K562 (cell line): ENCODE measurements at regions not wholly inside any gene's neighbourhood (a gene's known extent, or its start where the extent isn't known, plus 50 kb on each side); places are given as distances from the start of the nearest gene placed in this dataset.

Experiments
- ATAC-seq: fragments of 200-7000 bp; cut with Tn5 transposase; 3 replicates; pipeline ENCODE4 v1.9.1; 2020; ENCODE audit warnings: moderate library complexity
- BruUV-seq: library from RNA; stranded (reverse); fragments of 400-500 nt; replicated peaks from 2 replicates; lab custom pipeline; 2021; lab: Mats Ljungman, UMichigan
- CTCF ChIA-PET: fragments of 300-600 bp; formaldehyde crosslinking; extraction: SDS; loops from one replicate; lab custom pipeline; 2021; ENCODE audit warnings: low intra/inter-chr PET ratio; lab: Yijun Ruan, JAX
- POLR2A ChIA-PET: fragments of 300-600, 350-650 bp; sonication (Branson Sonifier 250); formaldehyde crosslinking; extraction: SDS; loops from one replicate; lab custom pipeline; 2021; ENCODE audit warnings: antibody characterized with exemption, inconsistent platforms; lab: Yijun Ruan, JAX
- DNase-seq, 4 experiments: peaks; one replicate each; pipeline versions ENCODE4 v3.0.0 to v3.0.0-alpha.2; 2011 to 2018; ENCODE audit warnings: low spot score in 3 of 4, mixed read lengths in 3 of 4; ENCODE audit errors: extremely low read depth in 1 of 4
- FAIRE-seq: peaks from 2 replicates; lab custom pipeline; 2011; peaks lifted over from hg19 to GRCh38; lab: Jason Lieb, UNC
- H2AFZ ChIP-seq: 2 replicates; pipeline ENCODE4 v1.6.0; 2011; ENCODE audit warnings: low read depth, low read length, control low read depth, inconsistent platforms
- H3K27ac ChIP-seq: fragments of 200-600 bp; 3 replicates; pipeline ENCODE4 v1.8.0; 2011; ENCODE audit warnings: low read depth, mild to moderate bottlenecking, control low read depth, inconsistent platforms, low read length, moderate library complexity, mixed read lengths; ENCODE audit errors: extremely low read depth
- H3K27me3 ChIP-seq, 2 experiments: fragments of 300-600 bp in 1 of 2; 2 replicates in 1 of 2; 3 replicates in 1 of 2; pipeline versions ENCODE4 v1.6.0 to v1.8.0; 2011; ENCODE audit warnings: inconsistent platforms in 2 of 2, low read length in 2 of 2, mild to moderate bottlenecking in 1 of 2, mixed read lengths in 1 of 2, moderate library complexity in 1 of 2; ENCODE audit not compliant: control insufficient read depth in 2 of 2, insufficient read depth in 2 of 2
- H3K36me3 ChIP-seq: fragments of 300-600 bp; 3 replicates; pipeline ENCODE4 v1.8.0; 2011; ENCODE audit warnings: mild to moderate bottlenecking, low read length, inconsistent platforms; ENCODE audit not compliant: control insufficient read depth, insufficient read depth
- H3K4me1 ChIP-seq, 2 experiments: fragments of 200-600 bp in 1 of 2; replicated peaks in 1 of 2; 2 replicates in 1 of 2; 3 replicates in 1 of 2; pipeline versions ENCODE4 v1.5.1 to v1.8.0; 2011; ENCODE audit warnings: inconsistent platforms in 2 of 2, low read length in 2 of 2, mild to moderate bottlenecking in 1 of 2, mixed read lengths in 1 of 2, moderate library complexity in 1 of 2; ENCODE audit not compliant: control insufficient read depth in 2 of 2, insufficient read depth in 2 of 2
- H3K4me2 ChIP-seq: 2 replicates; pipeline ENCODE4 v1.6.1; 2011; ENCODE audit warnings: low read length, control low read depth, inconsistent platforms, mixed read lengths; ENCODE audit not compliant: insufficient read depth
- H3K4me3 ChIP-seq: fragments of 200-600 bp; sonication (generic), shearing (Covaris generic); 2 replicates; pipeline ENCODE4 v1.5.1; 2016; ENCODE audit warnings: control low read depth, inconsistent platforms
- H3K79me2 ChIP-seq: fragments of 200-600 bp; 3 replicates; pipeline ENCODE4 v1.8.0; 2011; ENCODE audit warnings: low read length, inconsistent platforms; ENCODE audit not compliant: control insufficient read depth, insufficient read depth
- H3K9ac ChIP-seq, 2 experiments: 2 replicates each; pipeline versions ENCODE4 v1.6.0 to v1.6.1; 2011; ENCODE audit warnings: low read depth in 2 of 2, low read length in 2 of 2, control low read depth in 1 of 2, inconsistent platforms in 1 of 2, mild to moderate bottlenecking in 1 of 2, mixed read lengths in 1 of 2; ENCODE audit not compliant: insufficient read depth in 1 of 2
- H3K9me1 ChIP-seq: one replicate; pipeline ENCODE4 v1.6.0; 2011; ENCODE audit warnings: inconsistent platforms, mild to moderate bottlenecking, low read length, moderate library complexity; ENCODE audit not compliant: control insufficient read depth, insufficient read depth
- H3K9me3 ChIP-seq: replicated peaks from 2 replicates; pipeline ENCODE4 v1.5.1; 2011; ENCODE audit warnings: low read depth, low read length, inconsistent platforms; ENCODE audit not compliant: control insufficient read depth, insufficient read depth
- H4K20me1 ChIP-seq: replicated peaks from 2 replicates; pipeline ENCODE4 v1.6.1; 2011; ENCODE audit warnings: low read length, inconsistent platforms, mixed read lengths; ENCODE audit not compliant: control insufficient read depth, insufficient read depth
- ADNP ChIP-seq: fragments of 200-800 bp; sonication (Bioruptor generic); IDR thresholded peaks from 2 replicates; pipeline ENCODE4 v1.6.1; 2016; ENCODE audit warnings: missing genetic modification characterization, missing compliant biosample characterization
- BRF1 ChIP-seq: IDR thresholded peaks from 3 replicates; pipeline ENCODE4 v1.6.1; 2011; ENCODE audit warnings: borderline replicate concordance, mild to moderate bottlenecking; ENCODE audit not compliant: insufficient read length; ENCODE audit errors: extremely low read depth
- CHD2 ChIP-seq: IDR thresholded peaks from 2 replicates; pipeline ENCODE4 v1.6.1; 2011; ENCODE audit warnings: low read depth, low read length
- FUS ChIP-seq: fragments of 200-400 bp; formaldehyde crosslinking; optimal IDR thresholded peaks from 2 replicates; pipeline ENCODE3; 2017; ENCODE audit warnings: low read depth, low read length
- HDAC2 ChIP-seq: fragments of 450-650 bp; IDR thresholded peaks from 2 replicates; pipeline ENCODE4 v1.6.1; 2016; ENCODE audit warnings: mild to moderate bottlenecking
- HOXB6 ChIP-seq: fragments of 250-450 bp; sonication (Bioruptor Pico); IDR thresholded peaks from 2 replicates; pipeline ENCODE4 v1.5.1; 2022; ENCODE audit warnings: mild to moderate bottlenecking, borderline replicate concordance
- KDM5B ChIP-seq: fragments of 200-600 bp; sonication (generic); IDR thresholded peaks from 2 replicates; pipeline ENCODE4 v1.6.1; 2012; ENCODE audit warnings: low read depth, mild to moderate bottlenecking, moderate library complexity, low read length, control low read depth, inconsistent platforms; ENCODE audit not compliant: insufficient replicate concordance
- NELFE ChIP-seq: IDR thresholded peaks from 2 replicates; pipeline ENCODE4 v1.6.1; 2011; ENCODE audit warnings: mild to moderate bottlenecking; ENCODE audit not compliant: insufficient read depth, insufficient read length
- POLR2B ChIP-seq: fragments of 450-650 bp; IDR thresholded peaks from 2 replicates; pipeline ENCODE4 v1.6.1; 2018; ENCODE audit warnings: low read depth; ENCODE audit not compliant: partially characterized antibody
- PTRF ChIP-seq: fragments of 450-650 bp; IDR thresholded peaks from 2 replicates; pipeline ENCODE4 v1.6.1; 2016; ENCODE audit warnings: mild to moderate bottlenecking, missing genetic modification characterization, missing compliant biosample characterization
- SMARCA5 ChIP-seq: fragments of 450-650 bp; IDR thresholded peaks from 2 replicates; pipeline ENCODE4 v1.6.1; 2016
- SRSF7 ChIP-seq: fragments of 200-400 bp; formaldehyde crosslinking; optimal IDR thresholded peaks from 2 replicates; pipeline ENCODE3; 2017; ENCODE audit warnings: mild to moderate bottlenecking, low read depth, low read length
- TAF7 ChIP-seq: fragments of 450-650 bp; IDR thresholded peaks from 2 replicates; pipeline ENCODE4 v1.6.1; 2016; ENCODE audit warnings: missing genetic modification characterization, missing compliant biosample characterization
- TAF9B ChIP-seq: fragments of 450-650 bp; IDR thresholded peaks from 2 replicates; pipeline ENCODE4 v1.6.1; 2018; ENCODE audit warnings: mild to moderate bottlenecking; ENCODE audit not compliant: partially characterized antibody
- TFAM ChIP-seq: fragments of 250-450 bp; sonication (Bioruptor Pico); conservative IDR thresholded peaks from 2 replicates; pipeline ENCODE4 v1.5.0; 2021; ENCODE audit warnings: mild to moderate bottlenecking, moderate library complexity
- ZNF253 ChIP-seq: fragments of 250-450 bp; sonication (Bioruptor Pico); conservative IDR thresholded peaks from 2 replicates; pipeline ENCODE4 v1.6.1; 2021; ENCODE audit warnings: mild to moderate bottlenecking
- ZNF655 ChIP-seq: fragments of 250-450 bp; sonication (Bioruptor Pico); IDR thresholded peaks from 2 replicates; pipeline ENCODE4 v1.5.0; 2021
- WGBS: fragments of 100-300 bp; shearing (Covaris generic); methylation state at CpG from one replicate; pipeline ENCODE4 v1.1.6; 2016; ENCODE audit warnings: low coverage, mixed read lengths; ENCODE audit not compliant: insufficient coverage; ENCODE audit errors: missing lambda C conversion rate; 5-methylcytosine and 5-hydroxymethylcytosine counted together
- in situ Hi-C: fragments of 300-500 bp; cut with MboI; formaldehyde crosslinking; loops from 4 replicates; pipeline ENCODE4 v1.15.0; 2018; ENCODE audit warnings: inconsistent platforms, mixed read lengths
- intact Hi-C: fragments of 100-400 bp; cut with micrococcal nuclease; formaldehyde crosslinking; loops from 2 replicates; pipeline ENCODE4 v1.14.2; 2022
- TF ChIP-seq, protein P1 (sequence below): fragments of 250-450 bp; sonication (Bioruptor Pico); IDR thresholded peaks from 2 replicates; pipeline ENCODE4 v1.9.0; 2021; ENCODE audit warnings: mild to moderate bottlenecking

DNA sequence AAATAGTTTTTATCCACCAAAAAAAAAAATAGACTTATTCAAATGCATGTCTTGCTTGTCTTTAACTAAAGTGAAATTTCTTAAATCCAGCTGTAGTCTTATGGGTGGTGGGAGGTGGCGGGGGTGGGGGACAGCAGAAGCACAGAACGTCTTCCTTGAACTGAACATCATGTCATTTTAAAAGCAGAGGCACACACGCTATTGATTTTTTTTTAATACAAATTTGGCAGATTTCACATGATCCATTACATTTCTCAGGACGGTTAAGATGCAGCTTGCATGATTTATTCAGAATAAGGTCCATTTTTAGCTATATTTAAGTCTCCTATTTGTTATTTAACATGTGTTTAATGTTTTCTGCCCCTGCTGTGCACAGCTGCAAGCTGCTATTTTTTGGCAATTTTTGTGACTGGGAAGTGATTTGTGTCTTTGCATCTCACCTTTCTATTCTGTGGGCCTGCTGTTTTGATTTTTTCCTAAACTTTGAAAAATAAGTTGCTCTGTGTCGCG, 274.0 kb downstream of the TSHZ3 start:
- no peaks in the 10 kb centered on the region for H3K9me1 ChIP-seq
- intact Hi-C loops: no loop called here
- H3K27ac ChIP-seq: no peak overlapping the region
- H3K27me3 ChIP-seq: 0 out of 5 replicates have a peak, but pooled peaks cover 0 to 4% of the 10 kb centered on the region in 2 experiments
- no TSS peak for BruUV-seq
- 0% methylated on average over 6 of the region's 6 CpGs for WGBS
- no peaks in the 10 kb centered on the region for H3K4me1 ChIP-seq
- H2AFZ ChIP-seq: no peak overlapping the region
- no peaks in the 10 kb centered on the region; the same call in 1 of the 2 replicates for H4K20me1 ChIP-seq
- TF ChIP-seq TFAM (CRISPR knock-in tag) (no peak), KDM5B (no peak), TAF9B (no peak), HOXB6 (CRISPR knock-in tag) (no peak), BRF1 (no peak), SMARCA5 (no peak), SRSF7 (no peak), TAF7 (tag) (no peak), ZNF655 (CRISPR knock-in tag) (no peak), NELFE (no peak), FUS (no peak), ZNF253 (no peak), ADNP (tag) (no peak), CHD2 (no peak), POLR2B (no peak), PTRF (tag) (no peak), HDAC2 (no peak)
- TF ChIP-seq, protein P1, sequence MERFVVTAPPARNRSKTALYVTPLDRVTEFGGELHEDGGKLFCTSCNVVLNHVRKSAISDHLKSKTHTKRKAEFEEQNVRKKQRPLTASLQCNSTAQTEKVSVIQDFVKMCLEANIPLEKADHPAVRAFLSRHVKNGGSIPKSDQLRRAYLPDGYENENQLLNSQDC: no peak
- no peaks in the 10 kb centered on the region for H3K36me3 ChIP-seq
- no peak overlapping the region for H3K4me3 ChIP-seq
- ATAC-seq (no peak), DNase-seq (no peak), FAIRE-seq (no peak)
- in situ Hi-C loops: no loop called here
- no peaks in the 10 kb centered on the region for H3K79me2 ChIP-seq
- ChIA-PET POLR2A (interaction anchor here (0.6 kb wide), 1 partner anchor 11 kb away, joined by 3 read pairs; no protein-coding TSS in a partner anchor), CTCF (no interaction called here)
- H3K9ac ChIP-seq: no peak overlapping the region
- H3K9me3 ChIP-seq: no peaks in the 10 kb centered on the region
- H3K4me2 ChIP-seq: no peak overlapping the region
